Mesenteric fat pad (tissue), 1 donor: ENCODE measurements at regions not wholly inside any gene's neighbourhood (a gene's known extent, or its start where the extent isn't known, plus 50 kb on each side); places are given as distances from the start of the nearest gene placed in this dataset.

Source experiments
- DNase-seq: peaks from one replicate; pipeline ENCODE4 v3.0.0-alpha.2; 2020; ENCODE audit warnings: low spot score
- donor health status: DM: yes; HTN: yes; CAD: no.

DNA sequence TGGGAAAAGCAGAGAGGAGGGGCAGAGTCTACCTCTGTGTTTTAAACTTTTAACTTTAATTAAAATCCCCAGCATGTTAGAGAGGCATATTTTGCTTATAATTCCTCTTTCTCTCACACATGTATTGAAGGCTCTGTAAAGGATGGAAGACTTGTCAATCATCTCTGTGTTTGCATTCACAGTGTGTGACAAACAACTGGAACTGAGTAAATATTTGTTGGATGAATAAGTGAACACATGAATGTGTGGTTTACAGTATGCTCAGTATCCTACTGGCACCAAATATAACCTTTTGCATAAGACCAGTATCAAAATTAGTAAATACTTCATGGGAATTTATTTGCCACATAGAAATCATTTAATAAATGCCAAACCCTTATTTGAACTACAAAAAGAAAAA lies 829.0 kb downstream of the GRID1 start:
- DNase-seq, result no peak

DNA sequence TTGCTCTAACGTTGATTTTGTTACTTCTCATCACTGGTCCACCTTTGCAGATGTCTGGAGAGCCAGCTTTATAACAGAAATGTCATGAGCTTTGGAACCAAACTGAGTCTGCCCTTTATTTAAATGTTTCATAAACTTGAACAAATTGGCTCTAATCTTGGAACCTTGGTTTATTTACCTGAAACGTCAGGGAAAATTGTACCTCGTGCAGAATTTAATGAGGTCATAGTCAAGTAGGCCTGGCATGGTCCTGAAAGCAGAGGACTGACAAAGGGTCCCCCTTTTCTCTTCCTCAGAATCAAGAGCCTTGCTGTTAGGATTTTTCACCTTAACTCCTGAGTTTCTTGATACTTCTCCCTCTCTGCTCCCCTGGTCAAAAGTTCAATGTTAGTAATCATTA lies 828.0 kb downstream of the GRID1 start:
- DNase-seq, result no peak

DNA sequence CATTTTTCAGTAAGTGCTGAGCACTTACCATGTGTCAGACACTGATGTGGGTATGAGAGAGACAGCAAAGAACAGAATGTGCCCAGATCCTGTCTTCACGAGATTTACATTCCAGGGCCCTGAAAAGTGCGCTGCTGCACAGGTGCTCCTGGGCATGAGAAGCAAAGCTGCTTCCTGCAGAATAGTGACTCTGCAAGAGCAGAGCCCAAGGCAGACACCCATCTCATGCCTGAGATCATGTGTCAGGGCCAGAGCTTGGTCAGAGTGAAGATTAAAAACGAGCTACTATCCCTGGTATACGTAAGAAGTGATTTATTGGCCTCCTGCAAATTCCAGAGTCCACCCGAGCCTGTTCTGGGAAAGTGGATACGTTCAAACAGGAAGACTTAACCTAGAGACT lies 824.4 kb downstream of the GRID1 start:
- DNase-seq, result no peak

DNA sequence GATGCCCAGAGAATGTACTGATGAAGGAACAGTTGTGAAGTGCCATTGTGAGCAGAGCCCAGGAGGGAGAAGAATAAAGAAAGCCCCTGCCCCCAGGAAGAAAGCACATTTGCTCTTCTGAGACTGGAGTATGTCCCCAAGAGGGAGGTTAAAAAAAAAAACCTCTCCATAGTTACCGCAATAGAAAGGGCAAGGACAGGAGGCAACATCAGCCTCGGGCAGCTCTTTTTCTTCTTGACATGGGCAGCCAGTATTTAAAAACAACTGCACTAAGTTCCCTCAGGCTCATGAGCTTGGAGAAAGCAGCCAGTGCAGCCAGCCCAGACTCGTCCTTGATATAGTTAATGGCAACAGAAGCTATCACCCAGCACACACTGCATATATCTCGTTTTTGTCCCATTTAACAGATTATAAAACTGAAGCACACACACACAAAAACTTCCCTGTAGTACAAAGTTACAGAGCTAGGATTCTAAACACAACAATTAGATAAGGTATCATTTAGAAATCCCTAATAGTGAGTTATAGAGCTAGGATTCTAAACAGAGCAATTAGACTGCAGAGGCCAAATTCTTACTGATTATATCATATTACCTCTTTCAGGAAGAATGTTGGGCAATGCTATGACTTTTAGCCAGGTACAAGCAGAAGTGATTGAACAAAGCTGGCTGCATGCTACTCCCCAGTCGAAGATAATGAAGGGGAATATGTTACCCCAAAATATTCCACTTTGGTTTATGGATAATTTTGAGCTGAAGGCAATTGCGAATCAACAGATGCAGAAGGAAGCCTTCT lies 823.5 kb downstream of the GRID1 start:
- no peak for DNase-seq

DNA sequence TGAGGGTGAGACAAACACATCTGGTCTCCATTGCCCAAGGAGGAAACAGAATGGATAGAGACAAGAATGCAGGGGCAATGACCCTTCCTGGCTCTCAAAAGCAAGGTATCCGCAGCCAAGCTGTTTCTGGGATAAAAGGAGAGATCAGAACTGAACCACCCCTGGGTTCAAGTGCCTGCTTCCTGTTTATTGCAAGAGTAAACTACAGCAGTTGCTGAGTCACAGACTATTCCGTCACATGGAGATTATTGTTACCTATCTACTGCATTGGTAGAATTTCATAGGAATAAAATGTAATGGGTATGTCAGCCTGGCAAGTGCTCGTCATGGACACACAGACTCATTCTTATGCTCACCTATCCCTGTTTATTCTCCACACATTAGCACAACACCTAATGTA lies 821.6 kb downstream of the GRID1 start:
- no peak for DNase-seq

DNA sequence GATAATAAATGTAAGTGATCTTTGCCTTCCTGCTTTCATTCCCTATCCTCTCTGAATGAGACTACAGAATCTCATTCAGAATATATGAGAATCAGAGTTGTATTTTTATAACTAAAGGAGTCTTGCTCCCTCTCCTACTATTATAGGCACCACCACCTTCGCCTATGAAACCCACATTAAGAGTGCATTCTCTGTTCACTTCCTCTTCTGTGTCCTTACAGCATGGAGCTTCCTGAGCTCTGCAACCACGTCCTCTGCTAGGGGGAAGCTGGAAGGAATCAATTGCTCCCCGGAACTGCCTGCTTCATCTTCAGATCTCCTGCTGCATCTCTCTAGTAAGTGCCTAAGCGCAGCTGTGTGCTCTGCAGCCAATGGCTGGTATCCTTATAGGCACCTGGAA lies 820.7 kb downstream of the GRID1 start:
- no peak for DNase-seq

DNA sequence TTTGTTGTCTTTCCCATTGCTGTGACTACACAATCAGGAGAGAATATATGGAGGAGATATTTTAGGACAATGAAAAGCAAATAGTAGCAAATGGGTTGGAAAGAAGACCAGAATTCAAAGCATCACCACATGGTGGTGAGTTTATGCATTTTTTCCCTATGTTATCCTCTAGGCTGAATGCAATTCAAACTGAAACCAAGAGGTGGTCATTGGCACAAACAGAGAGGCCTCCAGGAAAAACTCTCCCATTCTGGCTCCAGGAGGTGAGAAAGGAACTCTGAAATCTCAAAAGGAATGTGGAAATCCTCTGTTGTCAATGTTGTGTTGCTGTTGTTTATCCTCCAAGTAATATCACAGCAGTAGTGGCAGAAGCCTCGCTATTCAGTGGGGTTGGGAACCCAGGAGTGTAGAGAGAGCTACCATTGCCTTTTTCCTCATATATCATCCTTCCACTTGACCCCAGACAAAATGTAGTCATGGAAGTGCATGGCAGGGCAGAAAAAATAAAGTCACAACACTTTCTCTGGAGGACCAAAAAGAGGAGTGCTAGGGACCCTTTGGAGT lies 819.1 kb downstream of the GRID1 start:
- DNase-seq, result no peak

DNA sequence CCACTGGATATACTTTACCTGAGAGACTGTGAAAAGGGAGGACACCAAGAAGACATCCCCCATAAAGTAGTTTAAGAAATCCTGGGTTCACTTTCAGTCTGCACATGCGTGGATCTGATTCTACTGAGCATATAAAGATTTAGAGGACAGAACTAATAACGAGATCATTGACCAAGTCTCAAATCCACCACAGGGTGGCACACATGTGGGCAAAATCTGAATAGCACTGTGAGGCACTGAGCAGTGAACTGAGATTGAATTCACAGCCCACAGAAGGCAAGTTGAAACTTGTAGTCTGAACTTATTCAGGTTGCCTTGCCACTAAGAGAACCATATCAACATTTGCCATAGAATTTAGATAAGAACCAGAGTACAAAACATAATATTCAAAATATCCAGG lies 818.6 kb downstream of the GRID1 start:
- DNase-seq, result no peak
